ENCODE measurements at regions not wholly inside any gene's neighbourhood (a gene's known extent, or its start where the extent isn't known, plus 50 kb on each side); places are given as distances from the start of the nearest gene placed in this dataset.

DNA sequence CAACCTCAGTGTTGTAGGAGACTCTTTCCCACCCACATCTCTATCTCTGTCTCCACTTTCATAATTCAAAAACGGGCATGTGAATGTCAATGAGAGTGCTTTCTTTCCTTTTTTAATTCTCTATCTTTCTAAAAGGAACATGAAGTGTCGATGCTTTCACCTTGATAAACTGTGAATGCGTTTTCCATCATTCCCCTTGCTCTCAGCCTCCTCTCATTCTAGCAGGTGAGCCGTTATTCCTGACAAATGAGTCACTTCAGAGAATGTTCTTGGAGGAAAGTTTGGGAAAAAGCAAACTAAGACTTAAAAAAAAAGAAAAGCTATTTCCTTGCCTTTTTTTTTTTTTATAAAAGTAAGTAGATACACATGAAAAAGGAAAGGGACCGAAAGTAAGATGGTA lies 226.0 kb upstream of the C1orf87 start:
- no peaks in the 10 kb centered on the region for H3K79me2 ChIP-seq (ENCODE audit: control insufficient read depth, insufficient read depth, low read length)
- no peak overlapping the region for H3K9ac ChIP-seq (ENCODE audit: insufficient read depth, low read length)
- no peaks in the 10 kb centered on the region for H3K36me3 ChIP-seq (ENCODE audit: control insufficient read depth, insufficient read depth, low read length)

DNA sequence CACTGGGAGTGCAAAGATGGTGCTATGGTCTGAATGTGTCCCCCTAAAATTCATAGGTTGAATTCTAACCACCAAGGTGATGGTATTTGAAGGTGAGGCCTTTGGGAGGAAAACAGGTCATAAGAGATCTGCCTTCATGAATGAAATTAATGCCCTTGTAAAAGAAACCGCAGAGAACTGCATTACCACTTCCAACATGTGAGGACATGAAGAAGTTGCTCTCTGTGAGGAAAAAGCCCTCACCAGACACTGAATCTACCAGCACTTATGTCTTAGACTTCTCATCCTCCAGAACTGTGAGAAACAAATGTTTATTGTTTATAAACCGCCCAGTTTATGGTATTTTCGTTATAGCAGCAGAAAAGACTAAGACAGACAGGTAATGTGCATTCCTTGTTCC lies 224.7 kb upstream of the C1orf87 start:
- no peaks in the 10 kb centered on the region for H3K27me3 ChIP-seq (ENCODE audit: control insufficient read depth, insufficient read depth, low read length)
- H3K27ac ChIP-seq (ENCODE audit: insufficient read depth, low read length), result no peak overlapping the region
- no peaks in the 10 kb centered on the region for H3K36me3 ChIP-seq (ENCODE audit: control insufficient read depth, insufficient read depth, low read length)
- no peaks in the 10 kb centered on the region for H3K4me1 ChIP-seq (ENCODE audit: control insufficient read depth, extremely low read depth, insufficient read depth, low read length)
- H3K4me2 ChIP-seq (ENCODE audit: extremely low read depth, insufficient read depth, low read length), result no peak overlapping the region
- TF ChIP-seq, protein P1, sequence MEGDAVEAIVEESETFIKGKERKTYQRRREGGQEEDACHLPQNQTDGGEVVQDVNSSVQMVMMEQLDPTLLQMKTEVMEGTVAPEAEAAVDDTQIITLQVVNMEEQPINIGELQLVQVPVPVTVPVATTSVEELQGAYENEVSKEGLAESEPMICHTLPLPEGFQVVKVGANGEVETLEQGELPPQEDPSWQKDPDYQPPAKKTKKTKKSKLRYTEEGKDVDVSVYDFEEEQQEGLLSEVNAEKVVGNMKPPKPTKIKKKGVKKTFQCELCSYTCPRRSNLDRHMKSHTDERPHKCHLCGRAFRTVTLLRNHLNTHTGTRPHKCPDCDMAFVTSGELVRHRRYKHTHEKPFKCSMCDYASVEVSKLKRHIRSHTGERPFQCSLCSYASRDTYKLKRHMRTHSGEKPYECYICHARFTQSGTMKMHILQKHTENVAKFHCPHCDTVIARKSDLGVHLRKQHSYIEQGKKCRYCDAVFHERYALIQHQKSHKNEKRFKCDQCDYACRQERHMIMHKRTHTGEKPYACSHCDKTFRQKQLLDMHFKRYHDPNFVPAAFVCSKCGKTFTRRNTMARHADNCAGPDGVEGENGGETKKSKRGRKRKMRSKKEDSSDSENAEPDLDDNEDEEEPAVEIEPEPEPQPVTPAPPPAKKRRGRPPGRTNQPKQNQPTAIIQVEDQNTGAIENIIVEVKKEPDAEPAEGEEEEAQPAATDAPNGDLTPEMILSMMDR (conservative IDR thresholded peaks at IDR 0.05 in 1 of 2, IDR thresholded peaks at IDR 0.05 in 1 of 2; ENCODE audit: low read depth in 1 of 2, low read length in 2 of 2), result no peak
- no peak for TF ChIP-seq EZH2 (IDR thresholded peaks at IDR 0.05; ENCODE audit: low read length, missing control alignments)
- H2AFZ ChIP-seq (ENCODE audit: low read length), result no peak overlapping the region
- no peaks in the 10 kb centered on the region for H4K20me1 ChIP-seq (ENCODE audit: control insufficient read depth, extremely low read depth, insufficient read depth, low read length)
- no peak overlapping the region for H3K4me3 ChIP-seq (replicated peaks in 1 of 4; ENCODE audit: control extremely low read depth in 1 of 4, insufficient read depth in 1 of 4, low read depth in 3 of 4, low read length in 4 of 4)
- no peaks in the 10 kb centered on the region for H3K79me2 ChIP-seq (ENCODE audit: control insufficient read depth, insufficient read depth, low read length)
- DNase-seq (ENCODE audit: low read depth in 2 of 2), result no peak
- no peaks in the 10 kb centered on the region for H3K9me3 ChIP-seq (ENCODE audit: control insufficient read depth, insufficient read depth, low read depth, low read length)
- no peak overlapping the region for H3K9ac ChIP-seq (ENCODE audit: insufficient read depth, low read length)

More for the DNA sequence above, 226.0 kb upstream of the C1orf87 start:
- H3K27ac ChIP-seq (ENCODE audit: insufficient read depth, low read length), result no peak overlapping the region
- no peak overlapping the region for H2AFZ ChIP-seq (ENCODE audit: low read length)
- no peak overlapping the region for H3K4me2 ChIP-seq (ENCODE audit: extremely low read depth, insufficient read depth, low read length)
- no peaks in the 10 kb centered on the region for H4K20me1 ChIP-seq (ENCODE audit: control insufficient read depth, extremely low read depth, insufficient read depth, low read length)
- H3K4me3 ChIP-seq (replicated peaks in 1 of 4; ENCODE audit: control extremely low read depth in 1 of 4, insufficient read depth in 1 of 4, low read depth in 3 of 4, low read length in 4 of 4), result no peak overlapping the region
- no peaks in the 10 kb centered on the region for H3K4me1 ChIP-seq (ENCODE audit: control insufficient read depth, extremely low read depth, insufficient read depth, low read length)
- TF ChIP-seq, protein P1 (conservative IDR thresholded peaks at IDR 0.05 in 1 of 2, IDR thresholded peaks at IDR 0.05 in 1 of 2; ENCODE audit: low read depth in 1 of 2, low read length in 2 of 2), result no peak
- no peak for TF ChIP-seq EZH2 (IDR thresholded peaks at IDR 0.05; ENCODE audit: low read length, missing control alignments)
- H3K27me3 ChIP-seq (ENCODE audit: control insufficient read depth, insufficient read depth, low read length), result no peaks in the 10 kb centered on the region
- no peaks in the 10 kb centered on the region for H3K9me3 ChIP-seq (ENCODE audit: control insufficient read depth, insufficient read depth, low read depth, low read length)
- no peak for DNase-seq (ENCODE audit: low read depth in 2 of 2)

DNA sequence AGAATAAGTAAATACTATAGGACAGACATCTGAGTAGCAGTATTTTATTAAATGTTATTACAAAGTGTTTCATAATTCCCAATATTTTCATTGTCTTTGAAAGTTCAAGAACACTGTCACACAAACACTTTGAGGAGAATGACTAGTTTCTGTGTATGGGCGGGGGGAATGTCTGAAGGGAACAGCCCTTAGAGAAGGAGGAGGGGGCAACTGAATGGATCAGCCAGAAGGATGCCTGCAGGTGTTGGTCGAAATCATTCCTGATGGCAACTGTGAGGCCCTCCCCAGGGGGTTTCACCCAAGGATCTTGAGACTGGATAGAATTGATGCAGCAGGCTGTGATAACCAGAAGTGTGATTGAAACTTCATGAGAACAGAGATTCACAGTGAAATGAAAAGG lies 223.2 kb upstream of the C1orf87 start:
- Histone ChIP-seq H3K9me3 (ENCODE audit: control insufficient read depth, insufficient read depth, low read depth, low read length) (no peaks in the 10 kb centered on the region), H3K27me3 (ENCODE audit: control insufficient read depth, insufficient read depth, low read length) (no peaks in the 10 kb centered on the region), H3K79me2 (ENCODE audit: control insufficient read depth, insufficient read depth, low read length) (no peaks in the 10 kb centered on the region), H3K9ac (ENCODE audit: insufficient read depth, low read length) (no peak overlapping the region), H4K20me1 (ENCODE audit: control insufficient read depth, extremely low read depth, insufficient read depth, low read length) (no peaks in the 10 kb centered on the region), H3K27ac (ENCODE audit: insufficient read depth, low read length) (no peak overlapping the region), H3K4me3 (replicated peaks in 1 of 4; ENCODE audit: control extremely low read depth in 1 of 4, insufficient read depth in 1 of 4, low read depth in 3 of 4, low read length in 4 of 4) (no peak overlapping the region), H2AFZ (ENCODE audit: low read length) (no peak overlapping the region), H3K36me3 (ENCODE audit: control insufficient read depth, insufficient read depth, low read length) (no peaks in the 10 kb centered on the region), H3K4me1 (ENCODE audit: control insufficient read depth, extremely low read depth, insufficient read depth, low read length) (no peaks in the 10 kb centered on the region), H3K4me2 (ENCODE audit: extremely low read depth, insufficient read depth, low read length) (no peak overlapping the region)
- TF ChIP-seq EZH2 (IDR thresholded peaks at IDR 0.05; ENCODE audit: low read length, missing control alignments), result no peak
- TF ChIP-seq, protein P1 (conservative IDR thresholded peaks at IDR 0.05 in 1 of 2, IDR thresholded peaks at IDR 0.05 in 1 of 2; ENCODE audit: low read depth in 1 of 2, low read length in 2 of 2), result no peak
- no peak for DNase-seq (ENCODE audit: low read depth in 2 of 2)

All from fibroblast of lung (primary cell).